NCI-H1048 (cell line): ENCODE measurements at regions not wholly inside any gene's neighbourhood (a gene's known extent, or its start where the extent isn't known, plus 50 kb on each side); places are given as distances from the start of the nearest gene placed in this dataset.

ENCODE experiments used
- DNase-seq: peaks from one replicate; lab custom pipeline; 2025; lab: John Stamatoyannopoulos, UW

DNA sequence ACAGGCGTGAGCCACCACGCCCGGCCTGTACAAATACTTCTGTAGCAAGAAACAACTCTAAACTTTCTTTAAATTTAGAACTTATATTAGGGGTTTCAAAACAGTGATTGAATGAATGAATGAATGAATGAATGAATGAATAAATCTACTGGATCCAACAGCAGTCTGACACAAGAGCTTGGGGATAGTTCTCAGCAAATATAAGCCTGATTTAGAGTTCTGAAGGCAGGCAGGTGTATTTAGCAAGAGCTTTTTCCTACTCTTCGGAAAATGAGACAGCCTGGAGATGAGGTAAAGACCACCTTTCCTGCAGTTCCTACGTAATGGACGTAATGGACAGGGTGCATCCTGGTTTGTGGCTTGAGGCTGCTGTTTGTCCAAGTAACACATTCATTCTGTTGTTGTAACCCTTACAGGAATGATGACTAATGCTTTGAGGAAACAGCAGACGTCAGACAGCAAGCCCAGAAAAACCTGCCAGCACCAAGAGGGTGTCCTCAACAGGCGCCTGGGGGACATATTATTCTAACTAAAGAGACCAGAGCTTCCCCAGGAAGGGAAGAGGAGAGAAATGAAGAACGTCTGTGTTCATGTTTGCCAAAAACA lies 277.4 kb upstream of the SOX5 start:
- no peak for DNase-seq

DNA sequence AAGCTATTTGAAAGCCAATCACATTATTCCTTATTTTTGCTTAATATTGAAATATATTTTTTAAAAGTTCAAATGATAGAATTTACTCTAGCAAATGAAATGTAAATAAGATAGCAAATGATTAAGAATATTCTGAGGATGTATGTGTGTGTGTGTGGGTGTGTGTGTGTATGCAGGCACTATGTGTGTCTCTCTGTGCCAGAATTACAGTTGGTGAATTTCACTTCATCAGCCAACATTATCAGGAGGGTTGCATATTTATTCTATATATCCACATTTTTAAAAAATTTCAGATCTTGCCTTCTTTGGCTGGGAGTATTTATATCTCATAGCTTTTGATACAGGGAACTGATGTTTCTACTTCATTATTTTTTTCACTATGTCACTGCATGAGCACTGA lies 274.9 kb upstream of the SOX5 start:
- DNase-seq: no peak

DNA sequence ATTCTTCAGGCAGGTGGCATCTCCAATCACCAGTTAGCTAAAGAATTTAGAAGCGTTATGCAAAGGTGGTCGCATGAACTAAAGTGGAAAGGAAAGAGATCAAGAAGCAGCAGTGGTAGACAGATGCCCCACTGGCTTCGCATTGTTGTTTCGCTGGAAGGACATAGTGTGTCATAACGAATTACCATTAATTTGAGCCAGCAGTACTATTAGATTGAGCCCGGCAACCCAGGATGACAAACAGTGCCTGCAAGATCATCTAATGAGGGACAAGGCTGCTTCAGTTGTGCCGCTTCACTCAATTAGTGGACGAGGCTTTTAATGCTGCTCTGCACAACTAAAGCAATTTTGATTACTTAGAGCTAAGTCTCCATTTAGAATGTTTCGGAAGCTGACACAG lies 274.5 kb upstream of the SOX5 start:
- DNase-seq: no peak

DNA sequence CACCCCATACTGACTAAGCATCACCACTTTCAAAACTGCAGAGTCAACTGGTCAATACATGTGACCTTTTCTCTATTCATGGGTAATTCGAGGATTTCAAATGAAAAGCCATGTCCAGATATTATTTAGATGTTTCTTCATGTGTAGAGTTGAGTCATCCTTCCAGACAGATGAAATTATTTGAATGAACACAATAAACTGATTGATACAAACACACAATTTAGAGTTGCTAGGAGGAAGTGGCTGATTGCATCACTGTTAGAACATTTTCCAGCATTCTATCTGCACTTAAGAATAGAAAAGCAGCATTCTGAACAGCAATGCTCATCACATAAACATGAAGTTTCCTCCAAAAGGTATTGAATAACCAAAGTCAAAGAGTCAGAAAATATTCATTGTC lies 273.5 kb upstream of the SOX5 start:
- DNase-seq: no peak

DNA sequence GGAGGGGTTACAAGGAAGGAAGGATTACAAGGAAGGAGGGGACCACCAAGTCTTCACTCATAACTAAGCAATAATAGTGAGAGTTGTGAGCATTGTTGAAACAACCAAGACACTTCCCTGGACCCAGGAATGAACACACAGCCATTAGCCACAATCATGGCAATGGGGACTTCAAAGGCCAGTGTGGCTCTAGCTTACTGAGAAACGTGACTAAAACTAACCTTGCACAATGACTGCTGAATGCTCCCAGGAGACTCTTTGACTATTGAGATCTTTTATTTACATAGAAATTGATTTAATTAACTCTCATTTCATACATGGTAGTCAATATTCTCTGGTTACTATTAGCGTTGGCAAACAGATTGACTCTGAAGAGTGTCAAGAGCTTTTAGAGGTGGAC lies 263.0 kb upstream of the SOX5 start:
- DNase-seq: no peak

DNA sequence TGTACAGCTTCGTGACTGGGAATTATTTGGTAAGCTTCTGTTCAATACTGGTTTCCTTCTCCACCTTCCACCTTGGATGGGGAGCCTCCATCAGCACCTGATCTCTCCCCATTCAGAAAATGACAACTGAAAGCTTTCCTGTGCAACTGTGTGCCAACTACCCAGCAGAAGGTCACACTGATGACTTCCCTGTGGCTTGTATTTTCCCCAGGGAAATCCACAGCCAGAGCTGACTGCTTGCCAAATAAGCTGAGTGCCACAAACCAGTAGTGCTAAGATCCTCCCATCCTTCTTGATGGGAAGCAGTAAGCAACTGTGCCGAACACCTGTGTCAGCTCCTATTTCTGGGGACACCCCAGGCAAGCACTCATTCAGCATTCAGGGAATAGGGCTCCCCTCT lies 257.2 kb upstream of the SOX5 start:
- no peak for DNase-seq

DNA sequence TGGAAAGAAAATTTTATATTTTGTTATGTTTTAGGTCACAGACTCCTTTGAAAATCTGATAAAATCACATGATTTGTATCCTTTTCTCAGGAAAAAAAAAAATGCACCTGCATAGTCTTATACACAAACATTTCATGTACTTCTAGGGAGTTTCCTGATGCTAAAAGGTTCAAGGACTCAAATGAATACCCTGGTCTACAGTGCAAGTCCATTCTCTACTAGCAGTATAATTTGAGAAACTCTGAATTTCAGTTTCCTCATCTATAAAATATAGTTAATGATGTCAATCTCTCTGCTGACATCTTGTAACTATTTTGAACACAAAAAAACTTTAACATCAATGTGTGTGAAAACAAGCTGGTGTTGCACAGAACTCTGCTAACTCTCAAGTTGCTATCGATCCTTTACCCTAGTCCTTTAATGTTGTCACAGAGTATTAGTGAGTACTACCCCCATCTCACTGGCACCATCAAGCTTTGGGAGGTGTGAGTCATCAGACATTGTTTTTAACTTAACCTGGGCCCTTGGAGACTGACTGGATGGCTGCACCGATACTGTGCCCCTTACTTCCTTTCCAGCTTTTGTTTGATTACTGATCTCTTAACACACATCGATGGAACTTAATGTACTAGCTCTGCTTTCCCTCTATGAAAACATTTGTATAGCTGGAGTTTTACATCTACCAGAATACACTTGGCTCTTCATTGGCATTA lies 251.9 kb upstream of the SOX5 start:
- DNase-seq: no peak

DNA sequence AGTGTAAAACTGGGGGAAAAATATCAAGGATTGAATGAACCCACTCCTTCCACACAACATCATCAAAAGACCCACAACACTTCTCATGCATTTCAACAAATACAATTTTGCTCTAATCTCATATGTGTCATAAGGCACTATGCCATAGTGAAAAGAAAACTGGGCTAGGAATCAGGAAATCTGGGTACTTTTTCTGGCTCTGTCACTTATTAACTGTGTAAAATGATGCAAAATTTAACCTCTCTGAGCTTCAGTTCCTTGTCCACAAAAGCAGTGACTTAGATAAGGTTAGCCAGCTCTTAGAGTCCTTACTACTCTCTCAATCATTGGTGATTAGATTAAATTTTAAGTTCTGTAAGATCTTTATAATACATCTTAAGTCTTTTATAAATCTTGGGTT lies 250.5 kb upstream of the SOX5 start:
- no peak for DNase-seq

DNA sequence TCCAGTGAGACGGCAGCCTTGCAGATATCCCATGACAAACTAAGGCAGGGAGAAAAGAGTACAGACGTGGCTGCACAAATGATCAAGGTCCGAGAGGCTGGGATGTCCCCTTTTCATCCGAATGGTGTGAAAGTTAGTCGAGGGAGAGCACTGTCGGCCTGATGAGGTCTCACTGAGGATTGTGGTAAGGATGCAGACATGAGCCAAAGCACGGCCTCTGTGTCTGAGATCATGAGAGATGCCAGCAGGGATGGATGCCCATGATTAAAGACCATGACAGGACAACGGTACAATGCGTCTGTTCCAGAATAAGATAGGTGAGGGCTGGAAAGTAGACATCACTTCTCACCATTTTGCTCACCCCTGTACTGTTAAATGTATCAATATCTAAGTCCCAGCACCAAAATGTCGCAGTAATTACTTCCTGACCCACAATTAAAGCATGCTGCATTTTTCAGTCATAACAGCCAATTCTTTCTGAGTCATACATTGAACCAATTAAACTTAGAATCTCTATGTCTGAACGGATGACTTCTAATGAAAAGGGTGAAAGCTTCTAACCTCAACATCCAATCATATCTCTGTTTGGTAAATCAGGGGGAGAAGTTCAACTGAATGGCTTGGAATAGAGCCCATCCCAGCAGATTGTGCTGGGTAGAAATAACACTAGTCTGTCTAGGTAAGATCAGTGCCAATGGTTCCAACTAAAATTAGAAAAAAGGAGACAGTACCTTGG lies 249.6 kb upstream of the SOX5 start:
- no peak for DNase-seq

DNA sequence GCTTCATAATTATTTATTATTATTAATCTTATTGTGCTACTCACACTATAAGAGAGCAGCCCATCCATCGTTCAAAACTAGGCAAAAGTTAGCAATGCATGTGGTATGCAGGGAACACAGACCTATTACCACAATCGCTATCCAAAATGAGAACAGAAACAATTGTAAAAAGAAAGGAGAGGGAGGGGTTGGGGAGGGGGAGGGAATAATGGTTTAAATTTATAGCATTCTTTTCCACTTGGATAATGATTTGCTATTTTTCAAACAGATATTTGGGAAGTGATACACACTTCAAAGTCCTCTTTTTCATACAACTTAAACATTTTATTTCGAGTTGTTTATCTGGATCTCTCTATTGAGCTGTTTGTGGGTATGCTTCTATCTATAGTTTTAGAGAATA lies 248.6 kb upstream of the SOX5 start:
- DNase-seq: no peak

DNA sequence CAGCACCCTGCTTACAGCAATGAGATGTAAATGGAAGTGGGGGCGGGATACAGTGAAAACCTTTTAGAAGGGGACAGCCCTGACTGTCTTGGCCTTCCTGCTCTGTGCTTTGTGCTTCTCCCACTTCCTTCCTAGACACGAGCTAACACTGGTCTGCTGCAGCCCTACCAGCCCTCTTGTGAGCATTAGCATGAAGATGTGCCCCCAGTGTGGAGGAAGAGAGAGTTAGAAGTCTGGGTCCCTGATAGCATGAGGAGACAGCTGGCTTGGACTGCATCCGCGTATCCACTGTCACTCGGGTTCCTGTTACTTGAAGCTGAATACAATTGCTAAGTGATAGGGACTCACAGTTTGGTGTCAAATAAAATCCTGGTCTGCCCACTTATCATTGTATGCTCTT lies 248.1 kb upstream of the SOX5 start:
- no peak for DNase-seq

DNA sequence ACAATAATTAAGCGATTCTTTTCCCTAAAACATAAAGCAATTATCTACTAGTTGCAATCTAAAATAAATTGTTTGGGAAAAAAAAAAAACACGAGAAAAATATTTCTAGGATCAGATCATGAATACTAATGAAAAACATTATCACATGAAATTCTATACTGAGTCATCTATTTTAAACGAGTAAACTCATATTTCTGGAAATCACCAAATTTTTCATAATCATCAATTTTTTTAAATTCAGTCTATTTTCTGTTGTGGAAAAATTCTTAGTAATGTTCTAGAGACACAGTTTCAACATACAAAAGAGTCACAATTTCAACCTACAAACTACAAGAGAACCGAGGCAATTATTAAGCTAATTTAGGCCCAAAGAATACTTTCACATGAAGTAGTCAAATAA lies 245.6 kb upstream of the SOX5 start:
- no peak for DNase-seq

DNA sequence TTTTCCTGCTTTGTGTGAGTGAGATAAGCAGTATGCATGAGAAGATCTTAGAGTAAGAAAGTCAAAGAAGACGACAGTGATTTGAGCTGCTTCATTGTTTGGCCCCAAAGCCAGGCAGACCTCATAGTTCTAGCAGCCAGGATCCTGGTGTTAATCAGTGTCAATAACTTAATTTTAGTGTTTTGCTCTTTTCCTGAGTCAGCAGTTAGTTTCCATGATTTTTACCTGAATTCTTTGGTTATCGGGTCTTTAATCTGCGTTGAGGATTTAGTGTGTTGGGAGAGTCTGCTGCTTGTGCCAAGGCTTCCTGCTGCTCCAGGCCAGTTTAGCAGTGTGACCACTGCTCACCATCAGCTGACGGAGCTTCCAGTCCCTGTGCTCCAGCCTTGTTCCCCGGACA lies 241.6 kb upstream of the SOX5 start:
- no peak for DNase-seq

DNA sequence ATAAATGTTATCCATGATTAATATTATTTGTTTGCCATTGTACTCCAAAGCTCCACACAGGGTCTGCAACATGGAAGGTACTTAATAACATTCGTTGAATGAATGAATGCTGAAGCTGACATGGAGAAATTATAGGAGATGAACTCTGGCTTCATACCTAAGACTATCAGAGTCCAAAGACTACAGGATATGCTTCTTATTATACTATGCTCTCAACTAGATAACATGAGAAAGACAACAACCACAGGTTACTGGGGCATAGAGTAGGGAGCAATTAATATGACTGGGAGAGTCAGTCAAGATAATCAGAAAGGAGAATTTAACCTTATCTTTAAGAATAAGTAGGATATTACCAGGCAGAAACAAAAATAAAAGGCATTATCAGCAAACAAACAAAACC lies 236.3 kb upstream of the SOX5 start:
- no peak for DNase-seq

DNA sequence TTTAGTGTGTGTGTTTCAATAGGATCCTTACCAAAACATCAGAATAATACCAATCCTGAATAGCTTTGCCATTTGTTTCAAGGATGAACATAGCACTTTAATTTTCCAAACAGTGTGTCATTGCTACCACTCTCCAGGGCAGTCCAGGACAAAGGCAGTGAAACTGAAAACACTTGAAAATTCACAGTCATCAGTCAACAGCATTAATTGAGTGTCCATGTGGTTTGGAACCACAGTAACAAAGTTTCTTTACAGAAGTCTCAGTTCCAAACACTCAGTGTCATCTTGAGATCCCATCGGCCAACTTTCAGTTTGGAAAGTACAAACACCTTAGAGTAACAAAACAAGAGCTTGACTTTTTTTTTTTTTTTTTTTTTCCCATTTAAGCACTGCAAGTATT lies 228.4 kb upstream of the SOX5 start:
- no peak for DNase-seq

DNA sequence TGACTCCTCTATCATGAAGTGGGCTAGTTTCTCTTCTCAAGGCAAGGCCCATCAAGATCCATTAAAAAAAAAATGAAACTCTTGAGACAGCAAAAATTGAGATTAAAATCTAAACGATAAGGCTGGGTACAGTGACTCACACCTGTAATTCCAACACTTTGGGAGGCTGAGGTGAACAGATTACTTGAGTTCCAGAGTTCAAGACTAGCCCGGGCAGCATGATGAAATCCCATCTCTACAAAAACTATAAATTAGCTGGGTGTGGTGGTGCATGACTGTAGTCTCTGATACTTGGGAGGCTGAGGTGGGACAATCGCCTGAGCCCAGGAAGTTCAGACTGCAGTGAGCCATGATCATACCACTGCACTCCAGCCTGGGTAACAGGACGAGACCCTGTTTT lies 226.5 kb upstream of the SOX5 start:
- DNase-seq: no peak

DNA sequence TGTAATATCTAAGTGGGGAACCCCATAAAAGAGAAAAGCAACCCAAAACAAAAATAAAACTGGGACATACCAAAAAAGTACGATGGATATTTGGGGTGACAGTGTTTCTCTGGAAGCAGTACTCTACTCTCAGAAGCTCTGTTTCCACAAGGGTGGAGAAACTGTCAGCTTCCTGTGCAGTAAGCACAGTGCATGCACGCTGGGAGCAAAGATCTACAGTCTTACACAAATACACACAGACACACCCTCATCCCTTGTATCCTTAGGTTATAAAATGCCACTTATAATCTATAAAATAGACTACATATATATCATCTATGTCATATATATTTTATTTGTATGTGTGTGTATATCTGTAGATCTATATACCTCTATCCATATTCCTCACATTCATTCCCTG lies 225.8 kb upstream of the SOX5 start:
- no peak for DNase-seq

DNA sequence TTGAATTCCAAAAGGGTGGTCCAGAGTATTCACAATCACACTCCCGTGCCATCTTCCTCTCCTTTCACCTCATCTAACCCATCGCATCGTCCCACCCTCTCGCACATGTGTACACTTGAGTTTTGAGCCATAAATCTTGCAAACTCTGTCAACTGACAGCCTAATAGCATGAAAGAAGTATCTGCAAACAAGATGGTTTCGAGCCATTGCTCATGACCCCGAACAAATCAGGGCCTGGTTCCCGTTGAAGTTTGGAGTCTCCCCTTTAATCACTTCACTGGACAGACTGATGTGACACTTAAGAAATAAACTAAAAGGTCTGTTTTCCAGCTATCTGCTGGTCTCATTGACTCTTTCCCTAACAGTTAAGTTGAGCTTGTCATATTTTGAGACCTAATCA lies 223.6 kb upstream of the SOX5 start:
- DNase-seq: no peak

DNA sequence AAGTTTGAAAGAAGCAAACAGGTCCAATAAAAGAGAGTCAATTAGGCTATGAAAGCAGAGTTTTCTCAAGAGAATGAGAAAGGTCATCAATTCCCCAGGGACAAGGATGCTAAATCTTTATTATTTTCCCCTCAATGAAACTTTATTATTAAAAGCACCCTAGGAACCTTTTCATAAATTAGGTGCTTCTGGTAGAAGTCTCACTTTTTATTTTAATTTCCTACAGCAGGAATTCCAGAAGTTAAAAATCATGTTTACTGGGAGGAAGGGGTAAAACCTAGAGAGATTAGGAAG lies 223.2 kb upstream of the SOX5 start:
- no peak for DNase-seq

DNA sequence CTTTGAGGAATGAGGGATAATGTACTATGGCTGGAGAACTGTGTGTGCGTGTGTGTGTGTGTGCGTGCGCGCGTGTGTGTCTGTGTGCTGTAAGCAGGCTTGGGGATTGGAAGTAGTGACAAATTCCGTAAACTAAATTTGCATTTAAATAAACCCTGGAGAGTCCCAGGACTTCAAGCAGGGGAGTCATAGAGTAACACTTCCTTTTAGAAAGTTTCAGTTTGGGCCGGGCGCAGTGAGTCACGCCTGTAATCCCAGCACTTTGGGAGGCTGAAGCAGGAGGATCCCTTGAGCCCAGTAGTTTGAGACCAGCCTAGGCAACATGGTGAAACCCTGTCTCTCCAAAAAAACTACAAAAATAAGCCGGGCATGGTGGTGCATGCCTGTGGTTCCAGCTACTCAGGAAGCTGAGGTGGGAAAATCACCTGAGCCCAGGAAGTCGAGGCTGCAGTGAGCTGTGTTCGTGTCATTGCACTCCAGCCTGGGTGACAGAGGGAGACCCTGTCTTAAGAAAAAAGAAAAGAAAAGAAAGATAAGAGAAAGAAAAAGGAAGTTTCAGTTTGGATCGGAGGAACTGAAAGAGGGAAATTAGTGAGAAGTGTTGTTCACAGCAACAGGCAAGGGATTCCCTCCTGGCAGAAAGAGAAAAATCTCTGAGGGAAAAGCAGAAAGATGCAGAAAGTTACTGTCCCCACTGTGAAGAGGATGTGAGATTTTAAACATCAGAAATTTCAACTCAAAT lies 222.7 kb upstream of the SOX5 start:
- DNase-seq: no peak

DNA sequence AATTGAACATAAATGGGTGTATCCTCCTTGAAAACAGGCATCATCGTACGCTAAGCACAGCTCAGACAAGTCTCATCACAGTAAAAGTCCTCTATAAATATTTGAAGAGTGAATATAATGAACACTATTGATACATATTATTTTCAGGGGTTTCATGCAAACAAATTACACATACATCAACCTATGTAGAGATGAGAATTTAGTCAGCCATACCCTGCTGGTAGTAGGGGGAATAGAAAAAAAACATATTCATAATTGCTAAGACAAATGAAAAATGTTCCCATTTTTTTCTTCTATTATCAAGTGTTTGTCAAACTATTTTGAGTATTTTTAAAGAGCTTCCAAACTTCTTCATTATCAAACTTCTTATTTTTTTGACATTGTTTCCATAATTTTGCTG lies 205.6 kb upstream of the SOX5 start:
- no peak for DNase-seq

DNA sequence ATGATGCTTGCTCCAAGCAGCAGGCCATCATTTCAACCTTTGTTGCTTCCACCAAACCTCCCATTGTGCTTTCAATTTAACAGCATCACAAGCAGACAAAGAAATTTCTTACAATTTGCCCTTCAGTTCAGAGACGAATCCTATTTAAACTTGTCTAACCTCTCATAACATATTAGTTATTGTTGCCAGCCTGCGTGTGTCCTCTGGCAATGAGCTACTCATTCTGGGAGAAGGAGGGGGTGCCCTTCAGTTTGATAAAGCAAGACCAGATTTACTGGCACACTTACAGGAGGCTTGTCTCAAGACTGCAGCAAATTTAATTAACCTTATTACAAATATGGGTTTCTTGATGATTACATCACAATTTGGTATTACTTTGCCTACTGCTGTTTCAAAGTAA lies 203.6 kb upstream of the SOX5 start:
- no peak for DNase-seq

DNA sequence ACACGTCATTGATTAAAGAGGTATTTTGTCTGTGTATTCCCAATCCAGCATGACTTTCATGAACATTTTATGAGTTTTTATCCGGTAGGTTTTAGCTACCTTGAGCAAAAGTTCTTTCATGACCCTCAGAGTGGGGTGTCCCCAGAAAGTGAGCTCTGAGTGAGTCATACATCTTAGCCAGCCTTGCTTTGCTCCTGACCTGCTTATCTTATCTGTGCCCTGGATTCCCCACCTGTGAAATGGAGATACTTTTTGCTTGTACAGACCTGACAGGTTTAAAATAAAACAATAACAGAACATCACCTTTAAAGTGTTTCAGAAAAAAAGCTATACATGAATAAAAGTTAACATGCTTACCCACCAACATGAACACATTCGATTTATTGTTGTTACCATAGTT lies 202.8 kb upstream of the SOX5 start:
- DNase-seq: no peak
